Erythroblast (primary cell): ENCODE measurements at regions not wholly inside any gene's neighbourhood (a gene's known extent, or its start where the extent isn't known, plus 50 kb on each side); places are given as distances from the start of the nearest gene placed in this dataset.

Source experiments
- GATA1 ChIP-seq: IDR thresholded peaks from 2 replicates; pipeline ENCODE4 v1.6.1; 2011; ENCODE audit warnings: low read depth, mild to moderate bottlenecking, control low read depth, low read length, moderate library complexity
- POLR2A ChIP-seq: IDR thresholded peaks from 2 replicates; pipeline ENCODE4 v1.6.1; 2011; ENCODE audit warnings: mild to moderate bottlenecking, low read length

DNA sequence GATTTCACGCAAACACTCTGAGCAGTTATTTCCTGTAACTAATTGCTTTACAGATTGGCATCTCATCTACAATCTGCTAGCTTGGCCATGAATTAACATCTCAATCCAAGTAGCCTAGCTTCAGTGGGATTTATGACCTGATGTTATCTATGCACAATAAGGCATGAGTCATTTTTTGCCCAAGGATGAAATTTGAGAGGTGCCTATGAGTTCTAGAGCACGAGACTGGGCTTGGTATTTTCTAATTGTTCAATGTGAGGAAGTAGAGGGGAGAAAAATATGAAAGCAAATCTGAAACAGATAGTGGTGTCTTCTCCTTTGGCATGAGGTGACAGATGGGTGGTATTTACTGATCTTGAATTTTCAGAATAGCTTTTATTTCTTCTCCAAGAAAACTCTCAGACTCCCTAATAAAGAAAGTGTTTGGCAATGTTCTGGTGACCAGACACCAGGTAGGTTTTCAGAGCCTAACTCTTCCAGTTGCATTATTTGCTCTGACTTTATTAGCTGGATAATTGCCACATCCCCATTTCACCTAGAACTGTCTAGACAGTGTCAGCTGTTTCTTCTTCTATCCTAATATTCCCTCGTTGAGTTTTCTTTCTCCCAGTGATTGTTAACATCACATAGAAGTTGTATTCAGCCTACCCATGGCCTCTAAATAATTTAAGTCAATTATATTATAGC is 301.0 kb upstream of the UMPS start:
- TF ChIP-seq POLR2A: no peak
- no peak for TF ChIP-seq GATA1
